G401.6 (cell line): ENCODE measurements at regions not wholly inside any gene's neighbourhood (a gene's known extent, or its start where the extent isn't known, plus 50 kb on each side); places are given as distances from the start of the nearest gene placed in this dataset.

Source experiments
- FAIRE-seq: peaks from 2 replicates; lab custom pipeline; 2012; peaks lifted over from hg19 to GRCh38; lab: Jason Lieb, UNC

DNA sequence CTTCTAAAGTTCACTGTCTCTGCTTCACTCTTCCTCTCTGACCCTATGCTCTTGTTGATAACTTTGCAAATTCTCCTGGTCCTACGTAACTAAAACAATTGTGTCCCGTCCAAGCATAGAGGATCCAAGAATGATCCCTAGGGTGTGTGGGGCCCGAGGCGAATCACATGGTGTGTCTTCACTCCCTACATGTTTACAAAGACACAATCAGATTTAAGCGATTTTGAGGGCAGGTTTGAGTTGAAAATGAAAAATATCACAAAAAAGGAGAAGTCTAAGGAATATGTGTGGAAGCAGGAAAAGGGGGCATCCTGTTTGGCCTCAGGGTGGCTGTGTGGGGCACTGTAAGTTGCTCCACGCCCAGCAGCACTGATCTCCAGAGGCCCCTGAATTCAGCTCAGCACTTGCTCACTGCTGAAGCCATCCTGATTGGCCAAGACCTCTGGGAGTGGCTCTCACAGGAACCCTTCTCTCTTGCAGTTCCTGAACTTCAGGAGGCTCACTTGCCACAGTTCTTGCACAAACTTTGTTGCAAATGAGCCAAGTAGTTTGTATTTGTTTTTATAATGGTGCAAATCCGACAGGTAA is 363.6 kb downstream of the ZNF521 start:
- FAIRE-seq: no peak

DNA sequence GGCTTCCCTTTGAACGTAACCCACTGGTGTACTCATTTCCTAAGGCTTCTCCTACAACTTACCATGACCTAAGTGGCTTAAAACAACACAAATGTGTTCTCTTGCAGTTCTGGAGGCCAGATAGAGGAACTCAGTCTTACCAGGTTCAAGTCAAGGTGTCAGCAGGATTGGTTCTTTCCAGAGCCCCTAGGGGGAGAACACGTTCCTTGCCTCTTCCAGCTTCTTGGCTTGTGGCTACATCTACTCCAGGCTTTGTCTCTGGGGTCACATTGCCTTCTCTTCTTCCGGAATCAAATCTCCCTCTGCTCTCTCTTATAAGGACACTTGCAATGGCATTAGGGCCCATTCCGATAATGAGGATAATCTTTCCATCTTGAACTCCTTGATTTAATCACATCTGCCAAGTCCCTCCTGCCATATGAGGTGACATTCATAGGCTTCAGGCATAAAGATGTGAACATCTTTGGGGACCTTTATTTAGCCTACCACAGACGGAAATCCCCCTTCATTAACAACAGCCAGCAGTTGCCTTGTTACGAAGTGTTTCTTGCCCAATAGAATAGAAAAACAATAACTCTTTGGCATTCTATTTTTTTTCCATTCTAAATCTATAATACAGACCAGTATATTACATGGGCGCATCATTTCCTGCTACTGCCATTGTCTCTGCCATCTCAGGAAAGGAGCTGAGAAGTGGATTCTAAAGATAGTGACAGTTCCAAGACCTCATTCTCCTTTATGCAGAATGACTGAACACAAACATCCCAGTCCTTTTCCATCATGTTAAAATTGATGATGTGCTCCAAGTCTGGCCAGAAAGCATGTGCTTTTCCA is 362.0 kb downstream of the ZNF521 start:
- FAIRE-seq: no peak

DNA sequence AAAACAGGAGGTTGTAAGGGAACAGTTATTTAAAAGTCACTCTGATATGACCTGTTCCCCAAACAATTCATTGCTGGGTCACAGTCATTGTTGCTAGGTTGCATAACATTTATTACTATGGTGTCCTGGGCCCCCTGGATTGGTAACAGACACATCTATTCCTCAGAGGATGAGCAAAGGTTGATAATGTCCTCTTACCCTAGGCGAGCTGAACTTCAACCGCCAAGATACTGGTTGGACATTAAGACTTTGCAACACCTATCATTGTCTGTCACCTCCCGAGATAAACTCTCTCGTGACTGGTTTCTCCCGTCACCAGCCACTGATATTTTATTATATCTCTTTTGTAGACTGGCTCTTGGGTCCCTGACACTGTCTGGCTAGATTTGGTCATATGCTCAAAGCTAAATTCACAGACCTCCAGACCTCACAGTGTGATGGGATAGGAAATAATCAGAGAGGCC is 361.3 kb downstream of the ZNF521 start:
- FAIRE-seq: no peak

DNA sequence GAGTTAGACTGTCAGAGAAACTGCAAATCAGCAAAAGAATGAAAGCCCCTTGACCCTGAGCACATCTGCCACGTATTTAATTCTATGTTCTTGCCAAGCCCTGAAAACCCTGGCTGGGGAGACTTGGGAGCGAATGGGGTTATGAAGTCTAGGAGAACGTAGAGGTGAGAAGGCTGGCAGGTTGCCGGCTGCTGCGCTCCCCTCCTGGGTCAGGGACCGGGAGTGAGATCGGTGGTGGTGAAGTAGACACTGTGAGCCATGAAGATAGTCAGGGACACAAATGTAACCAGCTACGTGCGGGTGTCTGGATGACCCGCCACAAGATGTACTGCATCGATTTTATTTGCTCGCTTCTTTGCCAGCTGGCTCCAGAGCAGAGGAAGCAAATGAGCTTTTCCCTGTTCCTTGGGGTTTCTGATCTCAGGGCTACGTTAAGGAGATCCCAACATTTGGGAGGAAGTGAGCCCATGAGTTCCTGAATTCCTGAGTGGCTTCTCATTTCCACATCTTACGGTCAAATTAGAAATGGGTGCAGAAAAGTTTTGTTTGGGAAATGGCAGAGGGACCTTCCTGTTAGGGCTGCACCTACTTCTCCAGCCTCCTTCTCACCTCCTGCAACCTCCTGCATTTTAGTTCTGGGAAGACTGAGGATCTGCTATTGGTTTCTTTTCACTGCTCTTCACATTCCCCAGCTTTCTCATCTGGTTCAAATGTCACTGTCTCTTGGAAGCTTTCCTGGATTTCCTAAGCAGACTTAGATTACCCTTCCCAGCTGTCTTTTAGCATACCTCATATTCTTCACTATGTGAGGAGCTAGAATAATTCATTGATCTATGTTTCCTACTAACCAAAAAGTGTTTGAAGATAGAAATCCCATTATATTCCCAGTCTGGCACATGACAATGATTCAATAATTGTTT is 360.6 kb downstream of the ZNF521 start:
- FAIRE-seq: no peak

DNA sequence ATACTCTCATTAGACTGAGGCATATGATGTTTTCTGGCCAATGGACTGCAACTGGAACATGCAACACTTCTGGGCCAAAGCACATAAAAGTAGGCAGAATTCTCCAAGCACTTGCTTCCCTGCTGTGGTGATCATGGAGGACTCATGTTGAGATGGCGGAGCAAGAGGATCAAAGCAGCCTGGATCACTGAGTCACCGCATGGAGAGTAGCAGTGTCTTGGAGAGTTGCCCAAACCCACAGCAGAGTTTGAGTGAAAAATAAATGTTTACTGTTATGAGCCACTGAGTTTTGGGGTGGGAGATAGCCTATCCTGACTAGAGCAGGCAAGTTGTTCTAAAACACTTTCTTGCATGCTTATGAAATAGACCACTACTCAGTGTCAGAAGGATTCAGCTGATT is 359.5 kb downstream of the ZNF521 start:
- FAIRE-seq: no peak

DNA sequence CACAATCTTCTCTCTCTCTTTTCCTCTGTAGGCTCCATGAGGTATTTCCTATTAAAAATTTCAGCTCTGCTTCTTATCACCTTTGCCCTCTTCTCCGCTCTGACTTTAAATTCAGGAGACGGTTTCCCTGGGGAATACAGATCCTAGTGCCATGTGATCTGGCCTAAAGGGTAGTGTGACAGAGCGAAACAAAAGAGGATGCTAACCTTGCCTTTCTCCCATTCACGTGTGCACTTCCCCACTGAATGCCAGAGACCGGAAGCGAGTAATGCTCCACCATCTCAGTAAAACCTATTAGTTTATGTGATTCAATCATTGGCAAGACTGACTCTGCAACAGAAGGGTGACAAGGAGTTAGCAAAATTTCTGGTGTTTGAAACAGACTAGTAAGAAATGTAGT is 358.3 kb downstream of the ZNF521 start:
- FAIRE-seq: no peak

DNA sequence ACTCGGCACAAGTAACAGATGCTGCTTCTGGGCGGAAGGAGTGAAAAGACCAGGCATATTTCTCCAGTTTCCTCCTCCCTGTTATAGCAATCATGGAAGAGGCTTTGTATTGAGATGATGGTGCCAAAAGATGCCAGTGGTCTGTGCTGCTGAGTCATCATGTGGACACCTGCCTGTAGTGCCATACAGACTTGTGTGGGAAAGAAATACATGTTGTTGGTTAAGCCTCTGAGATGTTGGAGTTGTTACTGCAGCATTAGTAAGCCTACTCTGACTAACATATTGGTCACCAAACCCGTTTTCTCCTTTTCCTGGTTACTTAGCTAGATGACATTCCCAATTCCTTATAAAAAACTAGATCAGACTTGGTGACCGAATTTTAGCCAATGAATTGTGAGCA is 356.9 kb downstream of the ZNF521 start:
- FAIRE-seq: no peak

DNA sequence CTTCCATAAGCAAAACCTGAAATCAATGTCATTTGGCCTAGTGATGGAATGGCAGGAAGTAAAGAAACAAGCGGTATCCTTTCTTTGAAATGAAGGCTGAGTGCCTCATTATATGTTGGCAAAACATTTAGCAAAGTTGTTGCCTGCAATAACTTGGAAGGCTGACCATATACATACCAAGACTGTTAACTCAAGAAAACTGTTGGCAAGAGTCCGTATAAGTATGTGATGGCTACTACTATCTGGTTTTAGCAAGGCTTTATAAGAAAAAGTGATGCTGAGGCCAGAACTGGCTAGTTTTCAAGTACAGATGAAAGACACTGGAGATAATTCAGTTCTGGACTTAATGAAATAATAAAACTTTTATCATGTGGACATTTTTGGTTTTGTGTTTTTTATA is 356.2 kb downstream of the ZNF521 start:
- FAIRE-seq: no peak

DNA sequence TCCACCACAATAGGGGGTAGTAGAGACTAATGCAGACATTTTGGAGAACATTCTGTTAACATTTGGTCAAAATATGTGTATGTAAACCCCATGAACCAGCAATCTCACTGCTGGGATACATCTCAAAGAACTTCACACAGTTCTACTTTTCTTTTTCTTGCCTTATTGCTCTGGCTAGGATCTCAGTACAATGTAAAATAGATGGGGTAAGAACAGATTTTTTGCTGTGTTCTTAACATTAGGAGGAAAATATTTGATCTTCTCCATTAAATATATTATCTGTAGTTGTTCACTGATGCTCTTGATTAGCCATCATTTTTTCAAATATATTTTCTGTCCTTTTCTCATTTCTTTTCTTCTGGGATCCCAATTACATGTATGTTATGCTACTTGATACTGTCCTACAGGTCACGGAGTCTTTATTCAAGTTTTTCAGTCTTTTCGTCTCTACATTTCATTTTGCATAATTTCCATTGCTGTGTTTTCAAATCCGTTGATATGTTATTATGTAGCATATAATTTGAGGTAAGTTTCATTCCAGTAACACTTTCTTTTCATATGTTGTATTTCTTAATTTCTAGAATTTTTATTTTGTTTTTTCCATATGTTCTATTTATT is 352.2 kb downstream of the ZNF521 start:
- FAIRE-seq: no peak

DNA sequence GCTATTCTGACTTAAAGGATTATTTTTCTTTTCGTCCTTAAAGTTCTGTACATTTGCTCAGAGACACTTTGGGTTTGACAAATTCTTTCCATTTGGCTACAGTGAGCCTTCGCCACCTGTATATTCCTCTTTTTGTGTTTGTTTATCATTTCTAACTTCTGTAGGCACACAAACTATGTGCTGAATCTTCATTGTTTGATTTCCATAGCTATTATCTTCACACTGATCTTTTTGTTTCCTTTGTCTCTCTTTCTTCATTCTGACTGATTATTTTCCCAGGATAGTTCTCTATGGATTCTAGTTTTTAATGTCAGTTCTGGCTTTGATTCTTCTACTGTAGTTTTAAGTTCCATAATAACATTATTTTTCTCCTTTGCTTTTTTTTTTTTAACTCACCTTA is 350.2 kb downstream of the ZNF521 start:
- no peak for FAIRE-seq

DNA sequence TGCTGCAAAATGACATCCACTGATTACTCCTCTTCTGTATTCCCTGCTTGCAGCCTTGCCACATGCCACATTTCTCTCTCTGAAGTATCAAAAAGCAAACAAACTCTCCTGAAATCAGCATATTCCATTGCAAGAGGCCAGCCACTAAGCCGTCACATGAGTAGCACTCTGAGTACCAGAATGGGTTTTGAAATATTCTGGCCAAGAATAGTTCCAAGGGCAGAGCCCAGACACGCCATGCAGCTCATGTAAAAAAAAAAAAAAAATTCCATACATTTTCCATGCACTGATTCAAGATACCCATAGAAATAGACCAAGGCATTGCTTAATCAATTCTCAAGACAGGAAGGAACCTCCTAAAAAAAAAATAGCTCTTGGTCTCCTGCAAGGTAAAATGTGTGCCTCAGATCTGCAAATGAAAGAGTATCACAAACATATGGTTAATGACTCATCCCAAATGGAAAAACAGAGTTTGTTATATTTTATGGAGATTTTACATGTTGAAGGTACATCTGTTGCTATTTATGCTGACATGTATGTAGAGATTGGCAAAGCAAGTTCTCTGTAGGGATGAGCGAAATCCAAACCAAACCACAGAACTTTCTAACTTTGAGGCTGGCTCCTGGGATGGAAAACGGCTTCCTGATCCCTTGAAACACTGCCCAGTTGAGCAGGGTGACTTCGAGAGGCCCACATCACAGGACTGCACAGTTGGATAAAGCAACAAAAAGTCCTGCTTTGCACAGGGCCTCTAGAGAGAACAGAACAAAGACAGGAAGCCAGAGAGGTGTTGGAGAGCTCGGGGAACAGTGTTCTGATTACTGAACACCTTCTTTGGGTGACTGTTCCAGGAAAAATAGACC is 346.2 kb downstream of the ZNF521 start:
- FAIRE-seq: no peak

DNA sequence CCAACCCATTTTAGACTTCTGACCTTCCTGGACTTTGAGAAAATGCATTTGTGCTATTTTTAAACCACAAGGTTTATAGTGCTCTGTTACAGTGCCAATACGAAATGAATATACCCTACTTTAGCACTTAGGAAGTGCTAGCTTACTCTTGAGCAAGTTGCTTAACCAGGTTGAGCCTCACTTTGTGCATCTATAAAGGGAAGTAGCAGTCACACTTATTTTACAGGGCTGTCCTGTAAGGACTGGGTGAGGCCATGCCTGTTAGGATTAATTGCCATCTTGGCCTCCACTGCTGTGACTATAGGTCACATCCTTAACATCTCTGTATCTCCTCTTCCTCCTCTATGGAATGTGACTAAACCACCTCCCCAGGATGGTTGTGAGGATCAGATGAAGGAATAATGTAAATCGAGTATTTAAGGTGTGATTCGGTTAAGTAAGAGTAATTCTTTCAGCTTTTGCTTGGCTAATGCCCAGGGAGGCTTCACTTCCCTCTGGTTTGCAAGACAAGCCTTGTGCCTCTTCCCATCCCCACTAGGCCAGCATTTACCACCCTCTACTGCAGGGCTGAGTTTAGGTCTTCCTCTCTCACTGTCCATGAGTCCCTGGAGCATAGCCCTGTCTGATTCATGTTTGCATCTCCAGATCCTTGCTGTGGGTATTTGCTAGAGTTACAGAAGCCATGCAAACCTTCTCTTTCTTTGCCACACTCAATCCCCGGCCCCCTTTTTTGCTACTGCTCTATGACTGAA is 341.2 kb downstream of the ZNF521 start:
- no peak for FAIRE-seq
